ENCODE measurements at regions not wholly inside any gene's neighbourhood (a gene's known extent, or its start where the extent isn't known, plus 50 kb on each side); places are given as distances from the start of the nearest gene placed in this dataset.

- Histone ChIP-seq H3K27me3 (ENCODE audit: control insufficient read depth in 2 of 2, insufficient read depth in 2 of 2, low read length in 2 of 2) (no peaks in the 10 kb centered on the region), H3K4me2 (ENCODE audit: insufficient read depth, low read length) (no peak overlapping the region), H4K20me1 (replicated peaks; ENCODE audit: control insufficient read depth, insufficient read depth, low read length) (no peaks in the 10 kb centered on the region), H3K36me3 (ENCODE audit: control insufficient read depth, insufficient read depth, low read length) (no peaks in the 10 kb centered on the region), H3K9me3 (replicated peaks; ENCODE audit: control insufficient read depth, insufficient read depth, low read depth, low read length) (no peaks in the 10 kb centered on the region), H3K4me1 (replicated peaks in 1 of 2; ENCODE audit: control insufficient read depth in 2 of 2, insufficient read depth in 2 of 2, low read length in 2 of 2) (no peaks in the 10 kb centered on the region), H3K4me3 (no peak overlapping the region), H3K9me1 (ENCODE audit: control insufficient read depth, insufficient read depth, low read length) (no peaks in the 10 kb centered on the region), H3K79me2 (ENCODE audit: control insufficient read depth, insufficient read depth, low read length) (no peaks in the 10 kb centered on the region), H3K9ac (ENCODE audit: insufficient read depth in 1 of 2, low read depth in 2 of 2, low read length in 2 of 2) (no peak overlapping the region), H3K27ac (ENCODE audit: extremely low read depth, low read depth, low read length) (no peak overlapping the region), H2AFZ (ENCODE audit: low read depth, low read length) (no peak overlapping the region)
- in situ Hi-C loops (cut with MboI): no loop called here
- ATAC-seq (no peak), FAIRE-seq (no peak), DNase-seq (ENCODE audit: extremely low read depth in 1 of 4, low spot score in 3 of 4) (no peak)
- BruUV-seq (replicated peaks): no TSS peak
- CTCF ChIA-PET (ENCODE audit: low intra/inter-chr PET ratio): no interaction called here
- intact Hi-C loops (cut with micrococcal nuclease): no loop called here
- no peak for TF ChIP-seq MCM3 (IDR thresholded peaks at IDR 0.05)
- TF ChIP-seq ZNF695 (CRISPR knock-in tag; IDR thresholded peaks at IDR 0.05): no peak
- no peak for TF ChIP-seq TAF7 (tag; IDR thresholded peaks at IDR 0.05)
- TF ChIP-seq ZNF146 (CRISPR knock-in tag; IDR thresholded peaks at IDR 0.05; ENCODE audit: unreplicated experiment): peak; percentile 70
- peak; percentile 23 for TF ChIP-seq RBM25 (IDR thresholded peaks at IDR 0.05; ENCODE audit: low read depth, low read length, severe bottlenecking)
- TF ChIP-seq ZNF583 (CRISPR knock-in tag; IDR thresholded peaks at IDR 0.05): no peak
- TF ChIP-seq BRF1 (IDR thresholded peaks at IDR 0.05; ENCODE audit: borderline replicate concordance, extremely low read depth, insufficient read length): no peak
- no peak for TF ChIP-seq HMG20B (CRISPR knock-in tag; IDR thresholded peaks at IDR 0.05)
- no peak for TF ChIP-seq KAT2B (IDR thresholded peaks at IDR 0.05; ENCODE audit: low read depth, low read length)
- WGBS (ENCODE audit: insufficient coverage, low coverage, missing lambda C conversion rate): 13% methylated on average over 1 of the region's 1 CpG
- POLR2A ChIA-PET: no interaction called here
These were observed 232.5 kb upstream of the PRR16 start for GRCh38 chr5:120231563-120231962.

- FAIRE-seq: no peak
- TF ChIP-seq SMARCA4 (IDR thresholded peaks at IDR 0.05): no peak
- no peak for TF ChIP-seq ZFP1 (CRISPR knock-in tag; IDR thresholded peaks at IDR 0.05)
- TF ChIP-seq ZNF445 (CRISPR knock-in tag; IDR thresholded peaks at IDR 0.05; ENCODE audit: low read depth): no peak
- no peak for TF ChIP-seq ARID4B (CRISPR knock-in tag; IDR thresholded peaks at IDR 0.05)
- TF ChIP-seq USF1 (CRISPR knock-in tag; IDR thresholded peaks at IDR 0.05): no peak
- TF ChIP-seq KDM5B (IDR thresholded peaks at IDR 0.05; ENCODE audit: insufficient replicate concordance, low read depth, low read length): no peak
These were observed 227.7 kb upstream of the PRR16 start for GRCh38 chr5:120236360-120236759.

More at GRCh38 chr5:120236360-120236759, 227.7 kb upstream of the PRR16 start:
- no TSS peak for BruUV-seq (replicated peaks)
- CTCF ChIA-PET (ENCODE audit: low intra/inter-chr PET ratio): no interaction called here
- H3K9me3 ChIP-seq (replicated peaks; ENCODE audit: control insufficient read depth, insufficient read depth, low read depth, low read length): no peaks in the 10 kb centered on the region
- POLR2A ChIA-PET: no interaction called here
- no peaks in the 10 kb centered on the region for H3K4me1 ChIP-seq (replicated peaks in 1 of 2; ENCODE audit: control insufficient read depth in 2 of 2, insufficient read depth in 2 of 2, low read length in 2 of 2)
- no peak overlapping the region for H3K4me2 ChIP-seq (ENCODE audit: insufficient read depth, low read length)
- H3K79me2 ChIP-seq (ENCODE audit: control insufficient read depth, insufficient read depth, low read length): no peaks in the 10 kb centered on the region
- H3K27ac ChIP-seq (ENCODE audit: extremely low read depth, low read depth, low read length): no peak overlapping the region
- H3K27me3 ChIP-seq (ENCODE audit: control insufficient read depth in 2 of 2, insufficient read depth in 2 of 2, low read length in 2 of 2): no peaks in the 10 kb centered on the region
- ATAC-seq (no peak), DNase-seq (ENCODE audit: extremely low read depth in 1 of 4, low spot score in 3 of 4) (no peak)
- H3K9ac ChIP-seq (ENCODE audit: insufficient read depth in 1 of 2, low read depth in 2 of 2, low read length in 2 of 2): no peak overlapping the region
- in situ Hi-C loops (cut with MboI) (no loop called here), intact Hi-C loops (cut with micrococcal nuclease) (no loop called here)
- H3K9me1 ChIP-seq (ENCODE audit: control insufficient read depth, insufficient read depth, low read length): no peaks in the 10 kb centered on the region
- H2AFZ ChIP-seq (ENCODE audit: low read depth, low read length): no peak overlapping the region
- no peaks in the 10 kb centered on the region for H4K20me1 ChIP-seq (replicated peaks; ENCODE audit: control insufficient read depth, insufficient read depth, low read length)
- WGBS (ENCODE audit: insufficient coverage, low coverage, missing lambda C conversion rate): 8% methylated on average over 3 of the region's 3 CpGs
- no peaks in the 10 kb centered on the region for H3K36me3 ChIP-seq (ENCODE audit: control insufficient read depth, insufficient read depth, low read length)
- H3K4me3 ChIP-seq: no peak overlapping the region

Measured in K562 (cell line).